Embryonic facial prominence (tissue), 1 donor: ENCODE measurements at regions not wholly inside any gene's neighbourhood (a gene's known extent, or its start where the extent isn't known, plus 50 kb on each side); places are given as distances from the start of the nearest gene placed in this dataset.

Experiments
- DNase-seq: peaks from one replicate; pipeline ENCODE4 v3.0.0-alpha.2; 2016; ENCODE audit errors: extremely low spot score

GRCh38 chr10:121070275-121071070, 219.3 kb downstream of the WDR11 start:
- no peak for DNase-seq

DNA sequence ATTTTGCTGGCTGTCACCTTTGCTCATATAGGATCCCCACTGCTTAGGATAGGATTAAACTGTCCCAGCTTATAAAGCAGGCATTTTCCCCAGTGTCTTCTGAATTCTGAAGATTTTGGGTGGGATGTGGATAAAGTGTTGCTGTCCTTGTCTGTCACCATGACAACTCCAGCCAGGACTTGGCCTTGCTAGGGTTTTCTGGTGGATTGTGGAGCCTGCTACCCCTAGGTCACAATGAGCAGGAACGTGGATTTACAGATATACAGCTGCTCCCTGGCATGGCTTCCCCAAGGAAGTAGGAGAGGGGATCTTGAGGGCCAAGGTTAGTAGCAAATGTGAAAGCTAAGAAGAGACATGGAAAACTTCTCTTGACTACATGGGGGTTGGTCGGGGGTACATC, 220.7 kb downstream of the WDR11 start:
- DNase-seq = no peak

DNA sequence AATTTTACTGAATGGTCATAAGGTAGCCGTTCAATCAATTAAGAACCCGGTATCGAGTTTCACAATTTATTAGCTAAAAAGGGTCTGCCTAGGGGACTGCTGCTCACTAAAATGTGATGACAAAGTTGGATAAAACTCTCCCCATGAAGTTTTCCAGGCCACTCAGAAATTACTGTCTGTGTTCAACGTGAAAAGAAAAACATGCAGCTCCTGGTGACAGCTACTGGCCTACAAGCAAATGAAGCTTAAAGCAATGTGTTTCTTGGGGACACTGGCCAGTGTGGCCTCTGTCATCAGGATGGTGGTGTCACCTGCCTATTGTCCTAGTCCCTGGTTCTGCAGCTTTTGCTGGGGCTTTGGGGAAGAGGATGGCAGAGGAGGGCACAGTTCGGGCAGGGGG, 222.6 kb downstream of the WDR11 start:
- no peak for DNase-seq

GRCh38 chr10:121076776-121077715, 225.9 kb downstream of the WDR11 start:
- peak; percentile 20 for DNase-seq

DNA sequence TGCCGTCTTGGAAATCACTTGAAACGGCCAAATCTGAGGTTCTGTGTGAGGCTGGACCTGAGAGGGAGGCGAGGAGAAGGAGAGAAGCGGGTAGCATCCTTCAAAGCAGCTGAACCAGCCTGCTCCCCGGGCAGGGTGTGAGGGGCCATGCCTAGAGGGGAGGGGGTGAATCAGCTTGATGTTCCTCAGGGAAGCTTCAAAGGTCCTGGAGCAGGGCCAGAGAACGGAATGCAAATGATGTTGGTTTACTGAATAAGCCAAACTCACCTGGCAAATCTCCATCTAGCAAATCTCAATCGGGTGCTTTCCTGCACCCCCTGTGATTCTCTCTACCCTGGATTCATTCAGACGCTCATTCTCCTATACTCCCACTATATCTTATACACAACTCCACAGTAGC, 226.9 kb downstream of the WDR11 start:
- DNase-seq = no peak

- DNase-seq = no peak
Observed at GRCh38 chr10:121078672-121079102, 227.5 kb downstream of the WDR11 start.

DNA sequence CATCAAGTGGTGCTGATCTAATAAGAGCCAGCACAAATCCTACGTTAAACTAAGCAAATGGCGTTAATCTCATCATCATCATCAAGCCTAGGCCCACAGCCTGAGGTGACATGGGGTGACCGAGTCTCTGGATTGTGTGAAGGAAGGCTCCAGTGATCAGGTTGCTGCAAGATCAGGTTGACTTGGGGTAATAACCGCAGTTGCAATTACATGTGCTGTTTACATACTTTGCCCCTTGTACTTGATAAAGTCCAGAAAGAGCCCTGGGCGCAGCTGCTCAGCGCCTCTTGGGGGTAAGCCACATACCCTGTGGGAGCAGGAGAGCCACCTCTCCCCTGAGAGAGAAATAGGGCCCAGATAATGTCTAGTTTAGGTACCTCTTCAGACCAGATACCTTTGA, 228.1 kb downstream of the WDR11 start:
- DNase-seq = no peak

- no peak for DNase-seq
Observed at GRCh38 chr10:121080281-121080891, 229.2 kb downstream of the WDR11 start.

- no peak for DNase-seq
Observed at GRCh38 chr10:121081306-121081705, 230.1 kb downstream of the WDR11 start.

DNA sequence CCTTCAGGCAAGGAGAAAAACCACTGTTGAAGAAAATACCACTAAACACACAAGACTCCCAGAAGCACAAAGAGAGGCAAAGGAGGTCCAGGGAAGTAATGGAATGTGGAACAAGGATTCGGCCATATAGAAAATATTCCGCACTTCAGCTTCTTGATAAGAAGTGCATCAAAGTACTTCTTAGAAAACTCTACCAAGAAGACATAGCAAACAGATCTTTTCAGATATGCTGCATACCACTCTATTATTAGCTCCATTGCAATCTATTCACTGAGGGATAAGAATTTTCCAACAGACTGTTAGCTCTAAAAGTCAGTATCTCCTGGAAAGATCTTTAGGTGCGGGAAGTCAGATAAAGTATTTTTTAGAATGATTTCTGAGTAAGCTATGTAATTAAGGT, 231.8 kb downstream of the WDR11 start:
- DNase-seq = no peak

- DNase-seq = no peak
Observed at GRCh38 chr10:121084016-121084674, 233.0 kb downstream of the WDR11 start.

GRCh38 chr10:121084675-121085070, 233.5 kb downstream of the WDR11 start:
- DNase-seq = no peak

GRCh38 chr10:121085367-121085766, 234.2 kb downstream of the WDR11 start:
- DNase-seq = no peak

DNA sequence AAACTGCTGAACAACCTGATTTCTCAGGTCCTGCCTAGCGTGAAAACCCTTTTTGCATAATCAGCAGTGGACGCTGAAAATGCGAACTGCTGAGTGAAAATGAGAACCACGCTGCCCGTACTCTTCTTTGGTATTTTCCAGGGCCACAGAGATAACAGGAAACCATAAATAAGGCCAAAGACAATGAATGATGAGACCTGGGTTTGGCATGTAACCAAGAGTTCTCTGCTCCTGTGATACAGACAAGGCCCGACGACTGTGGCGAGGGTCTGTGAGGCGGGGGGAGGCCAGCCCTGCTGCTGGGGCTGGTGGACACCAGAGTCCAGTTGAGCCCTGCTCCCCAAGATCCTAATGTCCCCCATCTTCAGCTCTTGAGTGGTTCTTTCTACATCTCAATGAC, 236.0 kb downstream of the WDR11 start:
- no peak for DNase-seq

DNA sequence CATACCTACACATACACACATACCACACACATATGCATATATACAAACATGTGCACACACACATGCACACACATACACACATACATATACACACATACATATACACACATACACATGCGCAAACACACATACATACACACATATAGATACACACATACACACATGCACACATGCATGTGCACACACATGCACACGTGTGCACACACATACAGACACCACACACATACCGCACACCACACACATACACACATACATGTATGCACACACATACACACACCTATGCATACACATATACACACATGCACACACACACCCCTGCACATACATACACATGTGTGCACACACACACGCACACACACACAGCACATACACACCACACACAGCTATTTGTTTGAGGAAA, 236.5 kb downstream of the WDR11 start:
- DNase-seq = no peak

- no peak for DNase-seq
Observed at GRCh38 chr10:121088524-121088923, 237.4 kb downstream of the WDR11 start.

- no peak for DNase-seq
Observed at GRCh38 chr10:121089434-121089833, 238.3 kb downstream of the WDR11 start.

GRCh38 chr10:121091961-121092719, 241.0 kb downstream of the WDR11 start:
- DNase-seq = no peak

GRCh38 chr10:121092720-121093095, 241.5 kb downstream of the WDR11 start:
- DNase-seq = no peak

GRCh38 chr10:121096617-121097431, 245.7 kb downstream of the WDR11 start:
- no peak for DNase-seq
